Lung (tissue), 11 donors: ENCODE measurements at regions not wholly inside any gene's neighbourhood (a gene's known extent, or its start where the extent isn't known, plus 50 kb on each side); places are given as distances from the start of the nearest gene placed in this dataset.

Source experiments
- ATAC-seq: fragments of 200-7000 bp; cut with Tn5 transposase; one replicate; pipeline ENCODE4 v1.9.1; 2020; ENCODE audit warnings: moderate number of reproducible peaks; ENCODE audit not compliant: insufficient read depth, low FRiP score
- DNase-seq, 3 donors: peaks; one replicate each; pipeline ENCODE4 v3.0.0-alpha.2; 2013 to 2017
- H3K27ac ChIP-seq, 2 donors: one replicate each; pipeline ENCODE4 v1.5.1; 2013; ENCODE audit warnings: mild to moderate bottlenecking in 2 of 2, moderate library complexity in 2 of 2, control low read depth in 1 of 2, inconsistent platforms in 1 of 2, low read depth in 1 of 2, low read length in 1 of 2
- H3K27me3 ChIP-seq, 3 donors: one replicate each; pipeline ENCODE4 v1.5.1; 2013; ENCODE audit warnings: low read length in 2 of 3; ENCODE audit not compliant: control insufficient read depth in 3 of 3, insufficient read depth in 3 of 3
- H3K36me3 ChIP-seq, 4 donors: one replicate each; pipeline ENCODE4 v1.5.1; 2013; ENCODE audit warnings: low read length in 4 of 4, mild to moderate bottlenecking in 1 of 4, moderate library complexity in 1 of 4; ENCODE audit not compliant: control insufficient read depth in 4 of 4, insufficient read depth in 4 of 4
- H3K4me1 ChIP-seq, 5 donors: one replicate each; pipeline ENCODE4 v1.5.1; 2013; ENCODE audit warnings: low read length in 5 of 5, mild to moderate bottlenecking in 2 of 5, moderate library complexity in 1 of 5; ENCODE audit not compliant: control insufficient read depth in 5 of 5, insufficient read depth in 5 of 5
- H3K4me3 ChIP-seq: one replicate; pipeline ENCODE4 v1.5.1; 2013; ENCODE audit warnings: mild to moderate bottlenecking, control low read depth, moderate library complexity
- H3K9ac ChIP-seq, 2 donors: one replicate each; pipeline ENCODE4 v1.5.1; 2013; ENCODE audit warnings: low read length in 2 of 2, control low read depth in 1 of 2; ENCODE audit not compliant: insufficient read depth in 1 of 2
- H3K9me3 ChIP-seq, 4 donors: one replicate each; pipeline ENCODE4 v1.5.1; 2013; ENCODE audit warnings: low read length in 3 of 4, mild to moderate bottlenecking in 1 of 4, moderate library complexity in 1 of 4; ENCODE audit not compliant: control insufficient read depth in 4 of 4, insufficient read depth in 3 of 4
- WGBS, 2 donors: extraction: QIAGEN DNeasy Blood & Tissue Kit; methylation state at CpG; one replicate each; pipeline ENCODE4 v1.1.7; 2013; 5-methylcytosine and 5-hydroxymethylcytosine counted together
- TF ChIP-seq, protein P1 (sequence below): IDR thresholded peaks from 2 replicates; pipeline ENCODE4 v1.5.1; 2012; ENCODE audit warnings: mild to moderate bottlenecking; ENCODE audit errors: control extremely low read depth, extremely low read depth
- donor health status: control.
- donor health status: control.
- donor health status: Bipolar disorder and iron deficiency.
- donor health status: healthy.
- donor health status: DM: yes; HTN: yes; CAD: no.

- H3K9me3 ChIP-seq = no peaks in the 10 kb centered on the region
- WGBS, 2 donors = 85 to 92% methylated on average over 9 of the region's 9 CpGs
- H3K27me3 ChIP-seq = no peaks in the 10 kb centered on the region
- H3K4me1 ChIP-seq = peaks cover 0 to 8% (median 0%) of the 10 kb centered on the region in 5 donors
- ATAC-seq = no peak
- H3K36me3 ChIP-seq = no peaks in the 10 kb centered on the region
- DNase-seq = no peak
- no peak overlapping the region for H3K27ac ChIP-seq
- H3K4me3 ChIP-seq = no peak overlapping the region
- no peak overlapping the region for H3K9ac ChIP-seq
- TF ChIP-seq, protein P1, sequence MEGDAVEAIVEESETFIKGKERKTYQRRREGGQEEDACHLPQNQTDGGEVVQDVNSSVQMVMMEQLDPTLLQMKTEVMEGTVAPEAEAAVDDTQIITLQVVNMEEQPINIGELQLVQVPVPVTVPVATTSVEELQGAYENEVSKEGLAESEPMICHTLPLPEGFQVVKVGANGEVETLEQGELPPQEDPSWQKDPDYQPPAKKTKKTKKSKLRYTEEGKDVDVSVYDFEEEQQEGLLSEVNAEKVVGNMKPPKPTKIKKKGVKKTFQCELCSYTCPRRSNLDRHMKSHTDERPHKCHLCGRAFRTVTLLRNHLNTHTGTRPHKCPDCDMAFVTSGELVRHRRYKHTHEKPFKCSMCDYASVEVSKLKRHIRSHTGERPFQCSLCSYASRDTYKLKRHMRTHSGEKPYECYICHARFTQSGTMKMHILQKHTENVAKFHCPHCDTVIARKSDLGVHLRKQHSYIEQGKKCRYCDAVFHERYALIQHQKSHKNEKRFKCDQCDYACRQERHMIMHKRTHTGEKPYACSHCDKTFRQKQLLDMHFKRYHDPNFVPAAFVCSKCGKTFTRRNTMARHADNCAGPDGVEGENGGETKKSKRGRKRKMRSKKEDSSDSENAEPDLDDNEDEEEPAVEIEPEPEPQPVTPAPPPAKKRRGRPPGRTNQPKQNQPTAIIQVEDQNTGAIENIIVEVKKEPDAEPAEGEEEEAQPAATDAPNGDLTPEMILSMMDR = no peak
Observed at GRCh38 chr2:224209555-224210285, 170.6 kb upstream of the SERPINE2 start.

DNA sequence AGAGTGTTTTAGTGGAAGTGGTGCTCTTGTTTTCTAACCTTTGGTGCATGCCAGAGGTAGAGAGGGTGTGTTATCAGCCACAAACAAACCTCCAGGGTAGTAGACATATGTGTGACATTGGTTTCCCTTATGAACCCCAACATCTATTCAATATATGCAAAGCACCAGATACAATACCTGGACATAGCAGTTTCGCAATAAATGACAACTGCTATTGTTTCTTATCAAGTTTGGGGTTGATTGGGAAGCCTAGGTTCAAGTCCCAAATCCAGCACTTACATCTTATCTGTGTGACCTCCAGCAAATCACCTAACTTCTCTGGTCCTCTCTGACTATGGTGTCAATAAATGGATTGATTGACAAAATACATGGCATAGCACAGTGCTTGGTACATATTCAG, 169.4 kb upstream of the SERPINE2 start:
- no peaks in the 10 kb centered on the region for H3K27me3 ChIP-seq
- no peak overlapping the region for H3K9ac ChIP-seq
- no peaks in the 10 kb centered on the region for H3K9me3 ChIP-seq
- ATAC-seq = no peak
- TF ChIP-seq, protein P1 = no peak
- H3K4me1 ChIP-seq = peaks cover 0 to 8% (median 0%) of the 10 kb centered on the region in 5 donors
- no peak overlapping the region for H3K27ac ChIP-seq
- no peak for DNase-seq
- no peaks in the 10 kb centered on the region for H3K36me3 ChIP-seq
- H3K4me3 ChIP-seq = no peak overlapping the region
- WGBS, 2 donors = 83 to 92% methylated on average over 1 of the region's 1 CpG

DNA sequence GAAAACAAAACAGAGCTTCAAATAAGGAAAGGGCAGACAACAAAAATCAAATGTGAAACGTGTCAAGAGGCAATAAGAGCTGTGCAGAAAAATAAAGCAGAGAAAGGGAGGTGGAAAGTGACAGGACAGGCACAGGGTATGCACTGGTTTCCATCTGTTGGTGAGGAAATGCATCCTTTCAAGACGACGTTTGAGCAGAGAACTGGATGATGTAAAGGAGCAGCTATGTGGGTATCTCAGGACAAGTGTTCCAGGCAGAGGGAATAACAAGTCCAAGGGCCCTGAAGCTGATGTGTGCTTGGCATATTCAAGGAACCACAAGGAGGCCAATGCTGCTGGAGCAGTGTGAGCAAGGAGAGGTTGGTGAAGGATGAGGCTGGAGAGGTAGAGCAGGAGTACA, 168.9 kb upstream of the SERPINE2 start:
- TF ChIP-seq, protein P1 = no peak
- ATAC-seq = no peak
- Histone ChIP-seq H3K27me3 (no peaks in the 10 kb centered on the region), H3K36me3 (no peaks in the 10 kb centered on the region), H3K27ac (no peak overlapping the region), H3K4me3 (no peak overlapping the region), H3K9ac (no peak overlapping the region), H3K4me1 (peaks cover 0 to 8% (median 0%) of the 10 kb centered on the region in 5 donors), H3K9me3 (no peaks in the 10 kb centered on the region)
- no peak for DNase-seq
- WGBS, 2 donors = 48 to 53% methylated on average over 3 of the region's 3 CpGs

DNA sequence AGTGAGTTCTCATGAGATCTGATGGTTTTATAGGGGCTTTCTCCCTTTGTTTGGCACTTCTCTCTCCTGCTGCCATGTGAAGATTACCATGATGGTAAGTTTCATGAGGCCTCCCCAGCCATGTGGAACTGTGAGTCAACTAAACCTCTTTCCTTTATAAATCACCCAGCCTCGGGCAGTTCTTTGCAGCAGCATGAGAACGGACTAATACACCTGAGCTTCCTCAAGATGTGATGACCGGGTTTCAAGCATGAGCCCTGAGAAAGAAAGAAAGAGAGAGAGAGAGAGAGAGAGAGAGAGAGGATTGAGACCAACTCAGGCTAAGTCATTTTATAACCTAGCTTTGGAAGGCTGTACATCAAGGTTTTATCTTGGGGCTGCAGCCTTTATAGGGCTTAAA, 167.7 kb upstream of the SERPINE2 start:
- Histone ChIP-seq H3K27me3 (no peaks in the 10 kb centered on the region), H3K4me3 (no peak overlapping the region), H3K27ac (no peak overlapping the region), H3K9ac (no peak overlapping the region), H3K36me3 (no peaks in the 10 kb centered on the region), H3K9me3 (no peaks in the 10 kb centered on the region), H3K4me1 (peaks cover 0 to 7% (median 0%) of the 10 kb centered on the region in 5 donors)
- 86 to 95% methylated on average over 3 of the region's 3 CpGs for WGBS, 2 donors
- TF ChIP-seq, protein P1 = no peak
- ATAC-seq = no peak
- DNase-seq = no peak
